GDM1 (cell line): ENCODE measurements at regions not wholly inside any gene's neighbourhood (a gene's known extent, or its start where the extent isn't known, plus 50 kb on each side); places are given as distances from the start of the nearest gene placed in this dataset.

ENCODE experiments used
- DNase-seq: peaks from one replicate; lab custom pipeline; 2025; lab: John Stamatoyannopoulos, UW

- no peak for DNase-seq
These were observed 55.7 kb upstream of the IRX4 start for GRCh38 chr5:1938310-1939000.

GRCh38 chr5:1937590-1937989 is 54.9 kb upstream of the IRX4 start:
- no peak for DNase-seq

GRCh38 chr5:1936901-1937300 is 54.2 kb upstream of the IRX4 start:
- DNase-seq, result no peak

- no peak for DNase-seq
These were observed 53.7 kb upstream of the IRX4 start for GRCh38 chr5:1936413-1936812.

- DNase-seq, result no peak
These were observed 52.2 kb upstream of the IRX4 start for GRCh38 chr5:1934801-1935429.

- DNase-seq, result no peak
These were observed 51.3 kb upstream of the IRX4 start for GRCh38 chr5:1934056-1934394.

GRCh38 chr5:1933364-1934055 is 50.8 kb upstream of the IRX4 start:
- DNase-seq, result no peak
